Activated CD8-positive, alpha-beta T cell treated with anti-CD3 and anti-CD28 coated beads, Interleukin-2, amount 10 ng/mL, durations not matched to agents 7 days and 5 days (primary cell): ENCODE measurements at regions not wholly inside any gene's neighbourhood (a gene's known extent, or its start where the extent isn't known, plus 50 kb on each side); places are given as distances from the start of the nearest gene placed in this dataset.

Source experiments
- ATAC-seq: fragments of 150-1000 bp; cut with Tn5 transposase; one replicate; pipeline ENCODE4 v1.10.0; 2021; ENCODE audit warnings: moderate library complexity
- CTCF ChIA-PET: fragments of 350-600 bp; sonication (Branson Sonifier 250); formaldehyde crosslinking; loops from one replicate; lab custom pipeline; 2021; ENCODE audit warnings: antibody characterized with exemption; lab: Charles Lee
- POLR2A ChIA-PET: fragments of 350-600 bp; sonication (Branson Sonifier 250); formaldehyde crosslinking; loops from one replicate; lab custom pipeline; 2021; ENCODE audit warnings: antibody characterized with exemption; lab: Charles Lee
- DNase-seq: peaks from one replicate; pipeline ENCODE4 v3.0.0-alpha.2; 2020
- H3K27ac Mint-ChIP-seq: one replicate; pipeline ENCODE4 v1.8.0; 2021; ENCODE audit warnings: mild to moderate bottlenecking, mixed read lengths
- H3K27me3 Mint-ChIP-seq: one replicate; pipeline ENCODE4 v1.8.0; 2021; ENCODE audit warnings: low read depth, mixed read lengths
- H3K36me3 Mint-ChIP-seq: one replicate; pipeline ENCODE4 v1.8.0; 2021; ENCODE audit warnings: low read depth, mixed read lengths
- H3K4me1 Mint-ChIP-seq: one replicate; pipeline ENCODE4 v1.8.0; 2021; ENCODE audit warnings: low read depth, mixed read lengths
- H3K4me3 Mint-ChIP-seq: one replicate; pipeline ENCODE4 v1.8.0; 2021; ENCODE audit warnings: mild to moderate bottlenecking, mixed read lengths
- H3K9me3 Mint-ChIP-seq: one replicate; pipeline ENCODE4 v1.8.0; 2022; ENCODE audit warnings: mixed read lengths; ENCODE audit not compliant: insufficient read depth

- Mint-ChIP-seq H3K9me3 (no peaks in the 10 kb centered on the region), H3K4me1 (no peaks in the 10 kb centered on the region), H3K27ac (no peak overlapping the region), H3K36me3 (no peaks in the 10 kb centered on the region), H3K27me3 (peaks cover 3% of the 10 kb centered on the region), H3K4me3 (no peak overlapping the region)
- ChIA-PET CTCF (interaction anchor here (0.8 to 1.8 kb wide), 4 partner anchors 109 to 235 kb away, joined by 4 to 12 read pairs (median 8); no protein-coding TSS in a partner anchor), POLR2A (interaction anchor here (0.8 kb wide), 1 partner anchor 12 kb away, joined by 3 read pairs; no protein-coding TSS in a partner anchor)
- ATAC-seq = peak; percentile 77
- peak; percentile 66 for DNase-seq
These were observed 246.2 kb downstream of the NPHP4 start for GRCh38 chr1:5745800-5746610.

GRCh38 chr1:5744911-5745799 is 247.1 kb downstream of the NPHP4 start:
- POLR2A ChIA-PET = interaction anchor here (0.8 kb wide), 1 partner anchor 11 kb away, joined by 3 read pairs; no protein-coding TSS in a partner anchor
- Mint-ChIP-seq H3K27ac (no peak overlapping the region), H3K9me3 (no peaks in the 10 kb centered on the region), H3K36me3 (no peaks in the 10 kb centered on the region), H3K4me3 (no peak overlapping the region), H3K27me3 (peaks cover 3% of the 10 kb centered on the region), H3K4me1 (peaks cover 3% of the 10 kb centered on the region)
- no peak for ATAC-seq
- no peak for DNase-seq
- CTCF ChIA-PET = interaction anchor here (1.2 to 1.8 kb wide), 4 partner anchors 107 to 234 kb away, joined by 3 to 12 read pairs (median 8); no protein-coding TSS in a partner anchor

GRCh38 chr1:5744341-5744740 is 247.9 kb downstream of the NPHP4 start:
- no peak for DNase-seq
- no peak overlapping the region for H3K27ac Mint-ChIP-seq
- no peaks in the 10 kb centered on the region for H3K36me3 Mint-ChIP-seq
- H3K9me3 Mint-ChIP-seq = no peaks in the 10 kb centered on the region
- H3K4me1 Mint-ChIP-seq = peaks cover 11% of the 10 kb centered on the region
- H3K4me3 Mint-ChIP-seq = no peak overlapping the region
- no peak for ATAC-seq
- H3K27me3 Mint-ChIP-seq = peaks cover 6% of the 10 kb centered on the region
- CTCF ChIA-PET = interaction anchor here (1.2 kb wide), 1 partner anchor 106 kb away, joined by 3 read pairs; no protein-coding TSS in a partner anchor
- POLR2A ChIA-PET = no interaction called here

- no peak for ATAC-seq
- Mint-ChIP-seq H3K4me3 (no peak overlapping the region), H3K9me3 (no peaks in the 10 kb centered on the region), H3K27ac (no peak overlapping the region), H3K36me3 (no peaks in the 10 kb centered on the region), H3K27me3 (peaks cover 6% of the 10 kb centered on the region), H3K4me1 (peaks cover 12% of the 10 kb centered on the region)
- no peak for DNase-seq
- POLR2A ChIA-PET = no interaction called here
- CTCF ChIA-PET = interaction anchor here (1.2 kb wide), 1 partner anchor 105 kb away, joined by 3 read pairs; no protein-coding TSS in a partner anchor
These were observed 248.7 kb downstream of the NPHP4 start for GRCh38 chr1:5743435-5744095.

GRCh38 chr1:5742801-5743200 is 249.4 kb downstream of the NPHP4 start:
- peaks cover 6% of the 10 kb centered on the region for H3K27me3 Mint-ChIP-seq
- ATAC-seq = no peak
- ChIA-PET POLR2A (no interaction called here), CTCF (no interaction called here)
- H3K27ac Mint-ChIP-seq = no peak overlapping the region
- no peak for DNase-seq
- H3K9me3 Mint-ChIP-seq = no peaks in the 10 kb centered on the region
- H3K4me1 Mint-ChIP-seq = peaks cover 12% of the 10 kb centered on the region
- no peak overlapping the region for H3K4me3 Mint-ChIP-seq
- H3K36me3 Mint-ChIP-seq = no peaks in the 10 kb centered on the region

GRCh38 chr1:5742032-5742431 is 250.2 kb downstream of the NPHP4 start:
- Mint-ChIP-seq H3K9me3 (no peaks in the 10 kb centered on the region), H3K36me3 (no peaks in the 10 kb centered on the region), H3K4me1 (peaks cover 12% of the 10 kb centered on the region), H3K27ac (no peak overlapping the region), H3K27me3 (peaks cover 6% of the 10 kb centered on the region), H3K4me3 (no peak overlapping the region)
- ATAC-seq = no peak
- POLR2A ChIA-PET = interaction anchor here (0.6 kb wide), 1 partner anchor 75 kb away, joined by 3 read pairs; no protein-coding TSS in a partner anchor
- CTCF ChIA-PET = no interaction called here
- no peak for DNase-seq

- H3K4me1 Mint-ChIP-seq = peaks cover 12% of the 10 kb centered on the region
- DNase-seq (no peak), ATAC-seq (no peak)
- peaks cover 6% of the 10 kb centered on the region for H3K27me3 Mint-ChIP-seq
- H3K36me3 Mint-ChIP-seq = no peaks in the 10 kb centered on the region
- ChIA-PET CTCF (interaction anchor here (0.8 kb wide), 1 partner anchor 231 kb away, joined by 4 read pairs; no protein-coding TSS in a partner anchor), POLR2A (no interaction called here)
- H3K4me3 Mint-ChIP-seq = no peak overlapping the region
- no peaks in the 10 kb centered on the region for H3K9me3 Mint-ChIP-seq
- H3K27ac Mint-ChIP-seq = no peak overlapping the region
These were observed 251.1 kb downstream of the NPHP4 start for GRCh38 chr1:5740865-5741860.

- CTCF ChIA-PET = interaction anchor here (0.8 kb wide), 1 partner anchor 230 kb away, joined by 4 read pairs; no protein-coding TSS in a partner anchor
- Mint-ChIP-seq H3K27ac (no peak overlapping the region), H3K4me3 (no peak overlapping the region), H3K4me1 (peaks cover 12% of the 10 kb centered on the region), H3K36me3 (no peaks in the 10 kb centered on the region), H3K27me3 (peaks cover 6% of the 10 kb centered on the region), H3K9me3 (no peaks in the 10 kb centered on the region)
- DNase-seq = no peak
- POLR2A ChIA-PET = no interaction called here
- ATAC-seq = no peak
These were observed 251.8 kb downstream of the NPHP4 start for GRCh38 chr1:5740450-5740849.

GRCh38 chr1:5739561-5740078 is 252.6 kb downstream of the NPHP4 start:
- ATAC-seq = no peak
- Mint-ChIP-seq H3K27me3 (peaks cover 4% of the 10 kb centered on the region), H3K4me3 (no peak overlapping the region), H3K27ac (no peak overlapping the region), H3K9me3 (no peaks in the 10 kb centered on the region), H3K4me1 (peaks cover 12% of the 10 kb centered on the region), H3K36me3 (no peaks in the 10 kb centered on the region)
- ChIA-PET CTCF (no interaction called here), POLR2A (no interaction called here)
- DNase-seq = no peak

- DNase-seq (no peak), ATAC-seq (no peak)
- H3K27me3 Mint-ChIP-seq = peaks cover 3% of the 10 kb centered on the region
- H3K9me3 Mint-ChIP-seq = no peaks in the 10 kb centered on the region
- POLR2A ChIA-PET = no interaction called here
- no peak overlapping the region for H3K4me3 Mint-ChIP-seq
- no peak overlapping the region for H3K27ac Mint-ChIP-seq
- no peaks in the 10 kb centered on the region for H3K36me3 Mint-ChIP-seq
- H3K4me1 Mint-ChIP-seq = peaks cover 12% of the 10 kb centered on the region
- CTCF ChIA-PET = no interaction called here
These were observed 253.2 kb downstream of the NPHP4 start for GRCh38 chr1:5738911-5739462.
